ENCODE measurements at regions not wholly inside any gene's neighbourhood (a gene's known extent, or its start where the extent isn't known, plus 50 kb on each side); places are given as distances from the start of the nearest gene placed in this dataset.

DNA sequence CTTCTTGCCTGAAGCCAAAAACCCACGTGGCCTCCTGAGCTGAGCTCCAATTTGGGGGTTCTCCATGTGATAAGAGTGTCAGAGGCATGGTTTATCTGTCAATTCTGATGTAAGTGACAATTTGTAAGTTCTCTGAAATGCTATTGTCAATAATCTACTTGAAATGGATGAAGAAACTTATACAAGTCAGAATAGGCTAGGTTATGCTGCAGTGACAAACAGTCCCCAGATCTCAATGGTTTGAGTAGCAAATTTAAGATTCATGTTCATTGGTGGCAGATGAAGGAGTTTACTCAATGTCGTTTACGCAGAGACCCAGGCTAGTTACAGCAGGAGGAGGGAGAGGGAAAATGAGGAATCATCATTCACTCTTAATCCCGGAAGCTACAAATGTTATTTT is 352.4 kb downstream of the KIF16B start:
- no peaks in the 10 kb centered on the region for H3K36me3 ChIP-seq
- intact Hi-C loops (cut with DNase I) = no loop called here
- H3K4me1 ChIP-seq (ENCODE audit: insufficient read depth) = no peaks in the 10 kb centered on the region
- TF ChIP-seq, protein P1, sequence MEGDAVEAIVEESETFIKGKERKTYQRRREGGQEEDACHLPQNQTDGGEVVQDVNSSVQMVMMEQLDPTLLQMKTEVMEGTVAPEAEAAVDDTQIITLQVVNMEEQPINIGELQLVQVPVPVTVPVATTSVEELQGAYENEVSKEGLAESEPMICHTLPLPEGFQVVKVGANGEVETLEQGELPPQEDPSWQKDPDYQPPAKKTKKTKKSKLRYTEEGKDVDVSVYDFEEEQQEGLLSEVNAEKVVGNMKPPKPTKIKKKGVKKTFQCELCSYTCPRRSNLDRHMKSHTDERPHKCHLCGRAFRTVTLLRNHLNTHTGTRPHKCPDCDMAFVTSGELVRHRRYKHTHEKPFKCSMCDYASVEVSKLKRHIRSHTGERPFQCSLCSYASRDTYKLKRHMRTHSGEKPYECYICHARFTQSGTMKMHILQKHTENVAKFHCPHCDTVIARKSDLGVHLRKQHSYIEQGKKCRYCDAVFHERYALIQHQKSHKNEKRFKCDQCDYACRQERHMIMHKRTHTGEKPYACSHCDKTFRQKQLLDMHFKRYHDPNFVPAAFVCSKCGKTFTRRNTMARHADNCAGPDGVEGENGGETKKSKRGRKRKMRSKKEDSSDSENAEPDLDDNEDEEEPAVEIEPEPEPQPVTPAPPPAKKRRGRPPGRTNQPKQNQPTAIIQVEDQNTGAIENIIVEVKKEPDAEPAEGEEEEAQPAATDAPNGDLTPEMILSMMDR (IDR thresholded peaks at IDR 0.05) = no peak
- TF ChIP-seq EP300 (IDR thresholded peaks at IDR 0.05) (no peak), POLR2A (IDR thresholded peaks at IDR 0.05) (no peak)
- no peak overlapping the region for H3K4me3 ChIP-seq
- H3K27ac ChIP-seq = no peak overlapping the region
- H3K9me3 ChIP-seq = no peaks in the 10 kb centered on the region
- DNase-seq = no peak
- H3K27me3 ChIP-seq = no peaks in the 10 kb centered on the region
- WGBS, 3 donors = 86 to 93% (median 91%) methylated on average over 4 of the region's 4 CpGs

DNA sequence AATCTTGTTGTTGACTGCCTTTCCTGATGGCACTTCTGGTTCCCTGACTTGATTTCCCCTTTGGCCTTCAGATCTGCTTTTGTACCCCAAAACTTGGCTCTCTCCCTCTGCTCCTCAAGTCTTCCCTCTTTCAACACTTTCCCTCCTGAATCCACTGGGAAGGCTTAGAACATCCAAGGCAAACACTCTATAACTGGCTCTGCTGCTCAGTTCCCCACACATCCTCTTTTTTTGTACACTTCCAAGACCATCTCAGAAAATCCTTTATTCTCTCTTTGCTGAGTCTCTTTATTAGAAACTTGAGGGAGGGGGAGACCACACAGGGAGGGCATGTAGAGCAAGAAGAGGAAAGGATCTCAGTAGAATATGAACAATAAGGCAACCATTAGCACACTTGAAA is 354.1 kb downstream of the KIF16B start:
- H3K4me3 ChIP-seq = no peak overlapping the region
- no peaks in the 10 kb centered on the region for H3K9me3 ChIP-seq
- no peaks in the 10 kb centered on the region for H3K4me1 ChIP-seq (ENCODE audit: insufficient read depth)
- DNase-seq = no peak
- TF ChIP-seq, protein P1 (IDR thresholded peaks at IDR 0.05) = no peak
- TF ChIP-seq EP300 (IDR thresholded peaks at IDR 0.05) = no peak
- no peak for TF ChIP-seq POLR2A (IDR thresholded peaks at IDR 0.05)
- H3K27ac ChIP-seq = no peak overlapping the region
- H3K27me3 ChIP-seq = no peaks in the 10 kb centered on the region
- intact Hi-C loops (cut with DNase I) = no loop called here
- H3K36me3 ChIP-seq = no peaks in the 10 kb centered on the region

DNA sequence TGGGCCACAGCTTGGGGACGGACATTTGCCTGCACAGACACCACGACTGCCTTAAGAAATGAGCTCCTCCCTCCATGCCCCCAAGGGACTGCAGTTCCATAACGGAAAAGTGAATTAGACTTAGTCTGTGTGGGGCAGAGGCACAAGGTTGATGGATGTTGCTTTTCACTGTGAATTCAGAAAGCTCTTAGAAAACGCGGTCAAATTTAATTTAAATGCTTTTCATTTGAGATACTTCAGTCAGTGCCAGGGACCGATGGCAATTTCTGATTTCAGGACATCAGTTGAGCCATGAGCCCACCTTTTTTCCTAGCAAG is 356.4 kb downstream of the KIF16B start:
- Histone ChIP-seq H3K4me3 (no peak overlapping the region), H3K27me3 (no peaks in the 10 kb centered on the region), H3K9me3 (no peaks in the 10 kb centered on the region), H3K36me3 (no peaks in the 10 kb centered on the region), H3K27ac (no peak overlapping the region), H3K4me1 (ENCODE audit: insufficient read depth) (no peaks in the 10 kb centered on the region)
- TF ChIP-seq EP300 (IDR thresholded peaks at IDR 0.05) (no peak), POLR2A (IDR thresholded peaks at IDR 0.05) (no peak)
- TF ChIP-seq, protein P1 (IDR thresholded peaks at IDR 0.05) = no peak
- WGBS, 3 donors = 86 to 90% (median 88%) methylated on average over 6 of the region's 6 CpGs
- DNase-seq = no peak
- intact Hi-C loops (cut with DNase I) = no loop called here

DNA sequence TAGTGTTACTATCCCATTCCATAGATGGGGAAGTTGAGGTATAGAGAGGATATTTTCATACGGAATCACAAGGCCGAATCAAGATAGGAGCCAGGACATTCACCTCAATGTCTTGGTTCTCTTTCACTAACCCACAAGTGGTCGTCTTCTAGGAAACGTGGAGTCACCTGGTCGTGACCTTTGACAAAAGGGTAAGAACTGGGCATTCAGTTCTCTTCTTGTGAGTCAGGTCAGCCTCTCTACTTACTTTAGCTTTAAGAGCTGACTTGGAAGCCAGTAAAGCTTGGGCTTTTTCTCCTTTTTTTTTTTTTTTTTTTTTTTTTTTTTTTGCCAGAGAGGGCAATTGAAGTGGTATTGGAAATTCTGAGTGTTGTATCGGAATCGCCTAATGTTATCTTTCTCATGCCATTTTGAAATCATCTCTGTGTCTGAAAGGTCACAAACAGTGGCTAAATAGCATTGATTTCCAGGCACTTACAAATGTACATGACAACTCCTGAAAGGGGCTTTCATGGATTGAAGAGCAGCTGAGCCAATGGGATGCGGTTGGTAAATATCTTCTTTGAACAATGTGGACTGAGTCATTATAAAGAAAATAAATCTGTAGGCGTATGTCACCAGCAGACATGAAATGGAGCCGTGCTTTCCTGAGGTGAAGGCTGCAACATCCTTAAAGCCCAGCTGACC is 356.9 kb downstream of the KIF16B start:
- intact Hi-C loops (cut with DNase I) = no loop called here
- WGBS, 3 donors = 92 to 95% (median 93%) methylated on average over 10 of the region's 10 CpGs
- no peaks in the 10 kb centered on the region for H3K27me3 ChIP-seq
- no peak for TF ChIP-seq EP300 (IDR thresholded peaks at IDR 0.05)
- DNase-seq = no peak
- no peak overlapping the region for H3K27ac ChIP-seq
- no peaks in the 10 kb centered on the region for H3K4me1 ChIP-seq (ENCODE audit: insufficient read depth)
- no peak overlapping the region for H3K4me3 ChIP-seq
- H3K36me3 ChIP-seq = no peaks in the 10 kb centered on the region
- no peaks in the 10 kb centered on the region for H3K9me3 ChIP-seq

DNA sequence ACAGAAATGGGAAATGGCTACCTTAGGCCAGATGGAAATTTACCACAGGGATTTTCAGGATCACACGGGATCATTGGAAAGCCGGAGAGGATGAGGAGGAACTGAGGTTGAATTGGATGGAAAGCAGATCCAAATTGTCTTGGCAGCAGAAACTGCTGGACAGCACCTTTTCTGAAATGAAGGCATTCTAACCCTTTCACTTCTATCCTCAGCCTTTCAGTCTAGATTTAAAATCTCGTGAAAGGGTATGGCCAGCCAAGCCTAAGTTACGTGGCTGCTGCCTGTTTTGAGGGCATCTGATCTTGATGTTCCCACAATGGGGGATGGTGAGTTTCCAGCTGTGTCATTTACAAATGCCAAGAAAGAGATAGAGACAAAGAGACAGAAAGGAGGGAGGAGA is 358.2 kb downstream of the KIF16B start:
- TF ChIP-seq POLR2A (IDR thresholded peaks at IDR 0.05) (no peak), EP300 (IDR thresholded peaks at IDR 0.05) (no peak)
- TF ChIP-seq, protein P1 (IDR thresholded peaks at IDR 0.05) = no peak
- WGBS, 3 donors = 8 to 13% (median 12%) methylated on average over 4 of the region's 4 CpGs
- no peaks in the 10 kb centered on the region for H3K27me3 ChIP-seq
- no peaks in the 10 kb centered on the region for H3K9me3 ChIP-seq
- H3K36me3 ChIP-seq = no peaks in the 10 kb centered on the region
- intact Hi-C loops (cut with DNase I) = no loop called here
- no peak for DNase-seq
- no peak overlapping the region for H3K4me3 ChIP-seq
- H3K27ac ChIP-seq = no peak overlapping the region
- H3K4me1 ChIP-seq (ENCODE audit: insufficient read depth) = peaks cover 1% of the 10 kb centered on the region
